H1 (cell line): ENCODE measurements at regions not wholly inside any gene's neighbourhood (a gene's known extent, or its start where the extent isn't known, plus 50 kb on each side); places are given as distances from the start of the nearest gene placed in this dataset.

Experiments
- GTF2F1 ChIP-seq: IDR thresholded peaks from 2 replicates; pipeline ENCODE4 v1.6.1; 2012; ENCODE audit warnings: low read depth, low read length, improper control_type of control experiment, borderline replicate concordance
- SIX5 ChIP-seq: IDR thresholded peaks from 2 replicates; pipeline ENCODE4 v1.6.1; 2011; ENCODE audit warnings: mild to moderate bottlenecking, low read depth, low read length

- TF ChIP-seq GTF2F1 (no peak), SIX5 (no peak)
Measured at GRCh38 chr10:4144817-4145216, 359.8 kb upstream of the KLF6 start (continued).
